BLaER1 (cell line): ENCODE measurements at regions not wholly inside any gene's neighbourhood (a gene's known extent, or its start where the extent isn't known, plus 50 kb on each side); places are given as distances from the start of the nearest gene placed in this dataset.

Source experiments
- H3K27ac ChIP-seq: shearing (Covaris generic); formaldehyde crosslinking; 2 replicates; pipeline ENCODE4 v1.8.1; 2022
- H3K27me3 ChIP-seq: shearing (Covaris generic); formaldehyde crosslinking; 2 replicates; pipeline ENCODE4 v1.8.1; 2022
- H3K36me3 ChIP-seq: shearing (Covaris generic); formaldehyde crosslinking; 2 replicates; pipeline ENCODE4 v1.8.1; 2022
- H3K4me1 ChIP-seq: shearing (Covaris generic); formaldehyde crosslinking; 2 replicates; pipeline ENCODE4 v1.8.1; 2022
- H3K4me2 ChIP-seq: shearing (Covaris generic); formaldehyde crosslinking; 2 replicates; pipeline ENCODE4 v1.8.1; 2022
- H3K4me3 ChIP-seq: shearing (Covaris generic); formaldehyde crosslinking; 2 replicates; pipeline ENCODE4 v1.8.1; 2022
- H3K9ac ChIP-seq: shearing (Covaris generic); formaldehyde crosslinking; 2 replicates; pipeline ENCODE4 v1.8.1; 2022
- H3K9me3 ChIP-seq: shearing (Covaris generic); formaldehyde crosslinking; 2 replicates; pipeline ENCODE4 v1.8.1; 2022
- H4K20me1 ChIP-seq: shearing (Covaris generic); formaldehyde crosslinking; 2 replicates; pipeline ENCODE4 v1.8.1; 2022
- Cebpa-rat ChIP-seq: shearing (Covaris generic); IDR thresholded peaks from 2 replicates; pipeline ENCODE4 v1.8.1; 2022

- Histone ChIP-seq H4K20me1 (no peaks in the 10 kb centered on the region), H3K9me3 (no peaks in the 10 kb centered on the region), H3K27ac (no peak overlapping the region), H3K36me3 (no peaks in the 10 kb centered on the region), H3K4me2 (no peak overlapping the region), H3K4me3 (no peak overlapping the region), H3K9ac (no peak overlapping the region), H3K27me3 (no peaks in the 10 kb centered on the region), H3K4me1 (no peaks in the 10 kb centered on the region)
- no peak for TF ChIP-seq Cebpa-rat
These were observed 571.8 kb upstream of the CDH18 start for GRCh38 chr5:20559845-20560244.

- H3K4me2 ChIP-seq: no peak overlapping the region
- no peaks in the 10 kb centered on the region for H3K27me3 ChIP-seq
- no peaks in the 10 kb centered on the region for H3K36me3 ChIP-seq
- no peak overlapping the region for H3K27ac ChIP-seq
- H4K20me1 ChIP-seq: no peaks in the 10 kb centered on the region
- no peak overlapping the region for H3K9ac ChIP-seq
- no peaks in the 10 kb centered on the region for H3K4me1 ChIP-seq
- no peak for TF ChIP-seq Cebpa-rat
- no peak overlapping the region for H3K4me3 ChIP-seq
- H3K9me3 ChIP-seq: no peaks in the 10 kb centered on the region
These were observed 568.2 kb upstream of the CDH18 start for GRCh38 chr5:20556115-20556763.

GRCh38 chr5:20555034-20555433 lies 567.0 kb upstream of the CDH18 start:
- H3K27ac ChIP-seq: no peak overlapping the region
- H3K36me3 ChIP-seq: no peaks in the 10 kb centered on the region
- no peak overlapping the region for H3K9ac ChIP-seq
- H3K4me1 ChIP-seq: no peaks in the 10 kb centered on the region
- no peaks in the 10 kb centered on the region for H4K20me1 ChIP-seq
- no peak overlapping the region for H3K4me2 ChIP-seq
- H3K4me3 ChIP-seq: no peak overlapping the region
- H3K27me3 ChIP-seq: no peaks in the 10 kb centered on the region
- TF ChIP-seq Cebpa-rat: no peak
- H3K9me3 ChIP-seq: no peaks in the 10 kb centered on the region

- no peaks in the 10 kb centered on the region for H3K36me3 ChIP-seq
- no peaks in the 10 kb centered on the region for H4K20me1 ChIP-seq
- no peak overlapping the region for H3K4me2 ChIP-seq
- H3K4me3 ChIP-seq: no peak overlapping the region
- H3K9me3 ChIP-seq: no peaks in the 10 kb centered on the region
- H3K9ac ChIP-seq: no peak overlapping the region
- H3K27ac ChIP-seq: no peak overlapping the region
- H3K4me1 ChIP-seq: no peaks in the 10 kb centered on the region
- no peaks in the 10 kb centered on the region for H3K27me3 ChIP-seq
- no peak for TF ChIP-seq Cebpa-rat
These were observed 566.0 kb upstream of the CDH18 start for GRCh38 chr5:20554001-20554400.

- Histone ChIP-seq H3K4me1 (peaks cover 10% of the 10 kb centered on the region), H3K9ac (no peak overlapping the region), H3K4me2 (no peak overlapping the region), H3K27ac (no peak overlapping the region), H3K27me3 (no peaks in the 10 kb centered on the region), H3K4me3 (no peak overlapping the region), H3K36me3 (no peaks in the 10 kb centered on the region), H4K20me1 (no peaks in the 10 kb centered on the region), H3K9me3 (no peaks in the 10 kb centered on the region)
- TF ChIP-seq Cebpa-rat: no peak
These were observed 550.1 kb upstream of the CDH18 start for GRCh38 chr5:20537911-20538703.

GRCh38 chr5:20536813-20537212 lies 548.8 kb upstream of the CDH18 start:
- Histone ChIP-seq H3K27ac (no peak overlapping the region; the same call in 1 of the 2 replicates), H3K27me3 (no peaks in the 10 kb centered on the region), H3K4me3 (no peak overlapping the region), H3K4me1 (peaks cover 10% of the 10 kb centered on the region), H3K4me2 (peak overlapping the region; percentile 50), H4K20me1 (no peaks in the 10 kb centered on the region), H3K9ac (no peak overlapping the region), H3K36me3 (no peaks in the 10 kb centered on the region), H3K9me3 (no peaks in the 10 kb centered on the region)
- no peak for TF ChIP-seq Cebpa-rat

- no peak overlapping the region for H3K9ac ChIP-seq
- H3K27ac ChIP-seq: no peak overlapping the region
These were observed 548.3 kb upstream of the CDH18 start for GRCh38 chr5:20536341-20536740.

GRCh38 chr5:20528471-20528870 lies 540.5 kb upstream of the CDH18 start:
- TF ChIP-seq Cebpa-rat: no peak
- no peaks in the 10 kb centered on the region for H4K20me1 ChIP-seq
- H3K4me2 ChIP-seq: no peak overlapping the region
- no peaks in the 10 kb centered on the region for H3K36me3 ChIP-seq
- H3K27me3 ChIP-seq: no peaks in the 10 kb centered on the region
- no peak overlapping the region for H3K9ac ChIP-seq
- H3K27ac ChIP-seq: no peak overlapping the region
- no peaks in the 10 kb centered on the region for H3K4me1 ChIP-seq
- no peak overlapping the region for H3K4me3 ChIP-seq
- no peaks in the 10 kb centered on the region for H3K9me3 ChIP-seq

More at GRCh38 chr5:20536341-20536740, 548.3 kb upstream of the CDH18 start:
- Histone ChIP-seq H4K20me1 (no peaks in the 10 kb centered on the region), H3K4me2 (peak overlapping the region; percentile 50), H3K9me3 (no peaks in the 10 kb centered on the region), H3K27me3 (no peaks in the 10 kb centered on the region), H3K4me3 (no peak overlapping the region), H3K36me3 (no peaks in the 10 kb centered on the region), H3K4me1 (peaks cover 10% of the 10 kb centered on the region)
- TF ChIP-seq Cebpa-rat: no peak

- no peaks in the 10 kb centered on the region for H4K20me1 ChIP-seq
- no peak overlapping the region for H3K9ac ChIP-seq
- H3K4me1 ChIP-seq: no peaks in the 10 kb centered on the region
- H3K27me3 ChIP-seq: no peaks in the 10 kb centered on the region
- no peak for TF ChIP-seq Cebpa-rat
- no peak overlapping the region for H3K27ac ChIP-seq
- H3K4me2 ChIP-seq: no peak overlapping the region
- no peaks in the 10 kb centered on the region for H3K36me3 ChIP-seq
- H3K9me3 ChIP-seq: no peaks in the 10 kb centered on the region
- no peak overlapping the region for H3K4me3 ChIP-seq
These were observed 537.1 kb upstream of the CDH18 start for GRCh38 chr5:20524991-20525529.

GRCh38 chr5:20522905-20523482 lies 535.0 kb upstream of the CDH18 start:
- Histone ChIP-seq H3K27me3 (no peaks in the 10 kb centered on the region), H3K27ac (no peak overlapping the region), H3K9me3 (no peaks in the 10 kb centered on the region), H4K20me1 (no peaks in the 10 kb centered on the region), H3K4me1 (no peaks in the 10 kb centered on the region), H3K9ac (no peak overlapping the region), H3K36me3 (no peaks in the 10 kb centered on the region), H3K4me3 (no peak overlapping the region), H3K4me2 (no peak overlapping the region)
- TF ChIP-seq Cebpa-rat: no peak
